Esophagus squamous epithelium (tissue), 5 donors: ENCODE measurements at regions not wholly inside any gene's neighbourhood (a gene's known extent, or its start where the extent isn't known, plus 50 kb on each side); places are given as distances from the start of the nearest gene placed in this dataset.
"Not testable (repeated sequence)": the region's sequence is repeated elsewhere in the genome, so short reads cannot be mapped to it uniquely, and the experiment has no call there.

Experiments
- DNase-seq: peaks from one replicate; lab custom pipeline; 2025; lab: John Stamatoyannopoulos, UW
- H3K27ac ChIP-seq, 4 donors: fragments of 200-600 bp; sonication (generic); one replicate each; pipeline ENCODE4 v1.5.1; 2016 to 2019; ENCODE audit warnings: mild to moderate bottlenecking in 1 of 4
- H3K27me3 ChIP-seq, 4 donors: fragments of 200-600 bp; sonication (generic); 1 replicate in 3 of 4; 2 replicates in 1 of 4; pipeline versions ENCODE4 v1.5.1 to v1.6.0; 2017 to 2021; ENCODE audit warnings: antibody characterized with exemption in 1 of 4
- H3K36me3 ChIP-seq, 3 donors: fragments of 200-600 bp; sonication (generic); one replicate each; pipeline ENCODE4 v1.5.1; 2016 to 2019
- H3K4me1 ChIP-seq, 3 donors: fragments of 200-600 bp; sonication (generic); one replicate each; pipeline ENCODE4 v1.5.1; 2017 to 2019
- H3K4me3 ChIP-seq, 4 donors: fragments of 200-600 bp; sonication (generic); 1 replicate in 3 of 4; 2 replicates in 1 of 4; pipeline ENCODE4 v1.5.1; 2016 to 2019; ENCODE audit warnings: mild to moderate bottlenecking in 2 of 4, moderate library complexity in 1 of 4
- H3K9me3 ChIP-seq, 3 donors: fragments of 200-600 bp; sonication (generic); one replicate each; pipeline ENCODE4 v1.5.1; 2016 to 2019
- POLR2A ChIP-seq, 4 donors: fragments of 450-650 bp; IDR thresholded peaks; one replicate each; pipeline ENCODE4 v1.6.1; 2017; ENCODE audit warnings: antibody characterized with exemption in 4 of 4, mild to moderate bottlenecking in 4 of 4, moderate library complexity in 3 of 4
- WGBS, 2 donors: methylation state at CpG; one replicate each; pipeline ENCODE4 v1.1.5; 2018; 5-methylcytosine and 5-hydroxymethylcytosine counted together
- intact Hi-C: fragments of 100-400 bp; cut with DNase I; formaldehyde crosslinking; loops from one replicate; pipeline ENCODE4 v1.15.0; 2022
- TF ChIP-seq, protein P1 (sequence below), 6 experiments: fragments of 450-650 bp in 4 of 6; fragments of 200-600 bp in 2 of 6; sonication (generic) in 2 of 6; IDR thresholded peaks; one replicate each; pipeline ENCODE4 v1.5.1; 2016 to 2019; ENCODE audit warnings: antibody characterized with exemption in 6 of 6, mild to moderate bottlenecking in 4 of 6, moderate library complexity in 4 of 6
- donor health status: DM: yes; HTN: yes; CAD: no.

DNA sequence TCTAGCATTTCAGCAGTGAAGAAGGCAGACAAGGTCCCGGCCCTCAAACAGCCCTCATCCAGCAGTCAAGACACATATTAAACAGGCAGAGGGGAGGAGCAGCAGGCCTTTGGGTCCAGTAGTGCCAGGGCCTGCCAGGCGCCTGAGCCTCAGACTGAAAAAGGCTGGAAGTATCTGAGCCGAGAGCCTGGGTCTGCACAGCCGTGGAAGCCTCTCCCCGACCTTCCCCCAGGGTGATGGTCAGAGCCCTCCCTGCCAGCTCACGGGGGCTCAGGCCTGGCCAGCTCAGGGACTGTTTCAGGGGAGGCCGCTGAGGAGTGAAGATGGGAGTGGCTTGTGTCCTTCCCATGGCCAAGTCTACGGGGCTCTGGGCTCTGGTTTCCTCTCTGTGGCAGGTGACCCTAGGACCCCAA lies 565.2 kb downstream of the PTPRU start:
- Histone ChIP-seq H3K4me1 (peaks cover 5 to 28% (median 7%) of the 10 kb centered on the region in 3 donors), H3K9me3 (no peaks in the 10 kb centered on the region), H3K27ac (no peak overlapping the region), H3K4me3 (no peak overlapping the region), H3K27me3 (peaks cover 0 to 50% (median 0%) of the 10 kb centered on the region in 4 donors), H3K36me3 (no peaks in the 10 kb centered on the region)
- no peak for TF ChIP-seq POLR2A (IDR thresholded peaks at IDR 0.05)
- TF ChIP-seq, protein P1, sequence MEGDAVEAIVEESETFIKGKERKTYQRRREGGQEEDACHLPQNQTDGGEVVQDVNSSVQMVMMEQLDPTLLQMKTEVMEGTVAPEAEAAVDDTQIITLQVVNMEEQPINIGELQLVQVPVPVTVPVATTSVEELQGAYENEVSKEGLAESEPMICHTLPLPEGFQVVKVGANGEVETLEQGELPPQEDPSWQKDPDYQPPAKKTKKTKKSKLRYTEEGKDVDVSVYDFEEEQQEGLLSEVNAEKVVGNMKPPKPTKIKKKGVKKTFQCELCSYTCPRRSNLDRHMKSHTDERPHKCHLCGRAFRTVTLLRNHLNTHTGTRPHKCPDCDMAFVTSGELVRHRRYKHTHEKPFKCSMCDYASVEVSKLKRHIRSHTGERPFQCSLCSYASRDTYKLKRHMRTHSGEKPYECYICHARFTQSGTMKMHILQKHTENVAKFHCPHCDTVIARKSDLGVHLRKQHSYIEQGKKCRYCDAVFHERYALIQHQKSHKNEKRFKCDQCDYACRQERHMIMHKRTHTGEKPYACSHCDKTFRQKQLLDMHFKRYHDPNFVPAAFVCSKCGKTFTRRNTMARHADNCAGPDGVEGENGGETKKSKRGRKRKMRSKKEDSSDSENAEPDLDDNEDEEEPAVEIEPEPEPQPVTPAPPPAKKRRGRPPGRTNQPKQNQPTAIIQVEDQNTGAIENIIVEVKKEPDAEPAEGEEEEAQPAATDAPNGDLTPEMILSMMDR (IDR thresholded peaks at IDR 0.05), result no peak
- WGBS, 2 donors, result 16% methylated on average over 4 of the region's 8 CpGs; no CpG with 5 or more reads in 1 of the 2 donors
- no peak for DNase-seq
- intact Hi-C loops, result no loop called here

DNA sequence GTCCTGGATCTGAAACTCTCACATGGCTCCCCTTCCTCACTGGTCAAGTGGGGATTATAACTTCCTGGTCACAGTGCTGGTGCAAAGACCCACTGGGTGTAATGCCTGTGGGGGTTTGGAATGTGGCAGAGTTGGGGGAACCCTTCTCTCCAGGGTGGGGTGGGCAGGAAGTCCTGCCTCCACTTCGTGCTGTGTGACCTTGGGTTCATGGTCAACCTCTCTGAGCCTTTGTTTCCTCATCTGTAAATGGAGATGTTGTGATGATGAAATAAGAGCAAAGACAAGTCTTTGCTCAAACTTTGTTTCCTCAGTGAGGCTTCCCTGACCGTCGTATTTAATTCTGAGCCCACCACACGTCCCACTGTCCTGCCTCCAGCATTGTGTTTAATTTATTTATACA lies 564.7 kb downstream of the PTPRU start:
- DNase-seq, result no peak
- 75 to 86% methylated on average over 4 of the region's 4 CpGs for WGBS, 2 donors
- H3K9me3 ChIP-seq, result peaks cover 0 to 2% (median 0%) of the 10 kb centered on the region in 3 donors
- intact Hi-C loops, result no loop called here
- H3K4me1 ChIP-seq, result peaks cover 5 to 28% (median 7%) of the 10 kb centered on the region in 3 donors
- peaks cover 0 to 50% (median 0%) of the 10 kb centered on the region in 4 donors for H3K27me3 ChIP-seq
- TF ChIP-seq, protein P1 (IDR thresholded peaks at IDR 0.05), result no peak
- TF ChIP-seq POLR2A (IDR thresholded peaks at IDR 0.05), result no peak
- H3K4me3 ChIP-seq, result no peak overlapping the region
- H3K27ac ChIP-seq, result no peak overlapping the region
- no peaks in the 10 kb centered on the region for H3K36me3 ChIP-seq

DNA sequence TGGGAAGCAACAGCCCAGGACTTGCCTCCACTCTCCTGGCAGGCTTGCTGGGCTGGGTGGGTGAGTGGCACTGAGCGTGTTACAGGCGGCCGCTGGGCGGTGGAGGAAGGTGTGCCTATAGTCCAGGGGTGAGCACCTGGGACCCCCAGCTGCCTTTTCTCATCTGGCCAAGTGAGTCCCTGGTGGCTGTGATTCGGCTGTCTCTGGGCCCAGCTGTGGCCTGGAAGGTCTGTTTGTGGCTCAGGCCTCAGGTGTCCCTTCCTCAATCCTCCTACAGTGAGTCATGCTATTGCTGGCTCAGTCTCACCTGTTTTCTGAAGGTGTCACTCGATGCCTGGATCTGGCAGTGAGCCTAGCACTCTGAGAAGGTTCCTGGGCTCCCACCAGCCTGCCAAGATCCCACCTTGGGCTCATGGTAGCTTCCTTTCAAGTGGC lies 564.2 kb downstream of the PTPRU start:
- intact Hi-C loops, result no loop called here
- Histone ChIP-seq H3K4me1 (peaks cover 5 to 28% (median 7%) of the 10 kb centered on the region in 3 donors), H3K9me3 (peaks cover 0 to 5% (median 0%) of the 10 kb centered on the region in 3 donors), H3K4me3 (no peak overlapping the region), H3K27me3 (peaks cover 0 to 47% (median 0%) of the 10 kb centered on the region in 4 donors), H3K36me3 (no peaks in the 10 kb centered on the region), H3K27ac (peak overlapping the region in 3 of 4 donors; percentile 36 to 53 (median 47))
- DNase-seq, result no peak
- no peak for TF ChIP-seq POLR2A (IDR thresholded peaks at IDR 0.05)
- TF ChIP-seq, protein P1 (IDR thresholded peaks at IDR 0.05), result no peak
- WGBS, 2 donors, result 40 to 63% methylated on average over 4 to 5 of the region's 6 CpGs

DNA sequence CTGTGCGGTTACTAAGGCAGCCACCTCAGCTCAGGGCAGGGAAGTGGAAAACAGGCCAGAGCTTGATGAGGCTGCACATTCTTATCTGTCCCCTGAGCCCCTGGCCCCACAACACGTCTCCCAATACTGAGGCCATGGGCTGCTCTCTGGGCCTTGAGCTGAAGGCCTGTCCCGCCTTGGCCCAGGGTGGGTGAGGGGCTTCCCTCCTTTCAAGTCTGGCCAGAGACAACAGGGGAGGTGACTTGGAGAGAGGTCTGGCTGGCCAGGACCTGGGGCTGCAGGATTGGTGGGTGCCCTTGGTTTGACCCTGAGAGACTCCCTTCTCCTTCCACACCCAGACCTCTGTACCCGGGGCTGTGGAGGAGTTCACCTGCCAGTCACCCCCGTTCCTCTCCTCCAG lies 563.8 kb downstream of the PTPRU start:
- Histone ChIP-seq H3K9me3 (peaks cover 0 to 5% (median 0%) of the 10 kb centered on the region in 3 donors), H3K4me1 (peaks cover 5 to 28% (median 7%) of the 10 kb centered on the region in 3 donors), H3K27me3 (peaks cover 0 to 42% (median 0%) of the 10 kb centered on the region in 4 donors), H3K27ac (peak overlapping the region in 3 of 4 donors; percentile 36 to 53 (median 47)), H3K36me3 (no peaks in the 10 kb centered on the region), H3K4me3 (no peak overlapping the region)
- TF ChIP-seq, protein P1 (IDR thresholded peaks at IDR 0.05), result no peak
- no peak for TF ChIP-seq POLR2A (IDR thresholded peaks at IDR 0.05)
- WGBS, 2 donors, result 0 to 80% methylated on average over 2 of the region's 5 CpGs
- no peak for DNase-seq
- intact Hi-C loops, result no loop called here

DNA sequence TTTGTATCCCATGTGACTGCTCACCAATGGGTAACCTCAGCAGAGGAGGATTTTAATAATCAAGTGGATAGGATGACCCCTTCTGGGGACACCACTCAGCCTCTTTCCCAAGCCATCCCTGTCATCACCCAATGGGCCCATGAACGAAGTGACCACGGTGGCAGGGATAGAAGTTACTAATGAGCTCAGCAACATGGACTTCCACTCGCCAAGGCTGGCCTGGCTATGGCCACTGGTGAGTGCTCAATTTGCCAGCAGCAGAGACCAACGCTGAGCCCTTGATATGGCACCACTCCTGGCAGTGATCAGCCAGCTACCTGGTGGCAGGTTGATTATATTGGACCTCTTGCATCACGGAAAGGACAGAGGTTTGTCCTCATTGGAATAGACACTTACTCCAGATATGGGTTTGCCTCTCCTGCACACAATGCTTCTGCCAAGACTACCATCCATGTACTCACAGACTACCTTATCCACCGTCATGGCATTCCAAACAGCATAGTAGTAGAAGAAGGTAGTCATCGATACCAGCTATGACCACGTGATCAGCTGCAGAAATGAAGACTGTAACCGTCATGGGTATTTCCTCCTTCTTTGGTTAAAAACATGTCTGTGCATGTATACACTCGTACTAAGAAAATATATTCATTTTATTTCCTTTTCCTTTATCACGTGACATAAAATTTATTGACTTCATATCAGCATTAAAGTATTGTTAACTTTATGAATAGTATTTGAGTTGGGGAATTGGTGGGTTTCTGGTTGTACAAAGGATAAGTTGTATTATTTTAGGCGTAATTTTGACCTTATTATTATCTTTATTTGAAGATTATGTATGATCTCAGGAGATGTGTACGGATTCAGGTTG lies 562.6 kb downstream of the PTPRU start:
- Histone ChIP-seq H3K4me1 (peaks cover 5 to 28% (median 7%) of the 10 kb centered on the region in 3 donors), H3K27me3 (peaks cover 0 to 31% (median 0%) of the 10 kb centered on the region in 4 donors), H3K27ac (no peak overlapping the region), H3K4me3 (no peak overlapping the region), H3K36me3 (no peaks in the 10 kb centered on the region), H3K9me3 (peaks cover 0 to 5% (median 0%) of the 10 kb centered on the region in 3 donors)
- TF ChIP-seq POLR2A (IDR thresholded peaks at IDR 0.05), result no peak
- 59 to 69% methylated on average over 11 of the region's 13 CpGs for WGBS, 2 donors
- intact Hi-C loops, result loop anchor here (10.0 kb wide), 1 partner anchor 316 kb away; no protein-coding TSS in a partner anchor
- no peak for DNase-seq

DNA sequence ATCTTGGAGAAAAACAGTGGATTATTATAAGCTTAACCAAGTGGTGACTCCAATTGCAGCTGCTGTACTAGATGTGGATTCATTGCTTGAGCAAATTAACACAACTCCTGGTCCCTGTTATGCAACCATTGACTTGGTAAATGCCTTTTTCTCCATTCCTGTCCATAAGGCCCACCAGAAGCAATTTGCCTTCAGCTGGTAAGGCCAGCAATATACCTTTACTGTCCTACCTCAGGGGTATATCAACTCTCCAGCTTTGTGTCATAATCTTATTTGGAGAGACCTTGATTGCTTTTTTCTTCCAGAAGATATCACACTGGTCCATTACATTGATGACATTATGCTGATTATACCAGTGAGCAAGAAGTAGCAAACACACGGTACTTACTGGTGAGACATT lies 560.8 kb downstream of the PTPRU start:
- intact Hi-C loops, result loop anchor here (10.0 kb wide), 1 partner anchor 318 kb away; no protein-coding TSS in a partner anchor
- not testable (repeated sequence) for H3K27ac ChIP-seq, DNase-seq, H3K9me3 ChIP-seq, H3K36me3 ChIP-seq, H3K4me3 ChIP-seq
- Histone ChIP-seq H3K4me1 (peaks cover 5 to 24% (median 7%) of the 10 kb centered on the region in 3 donors), H3K27me3 (peaks cover 0 to 20% (median 0%) of the 10 kb centered on the region in 4 donors)
- 100% methylated on average over 1 of the region's 1 CpG; no CpG with 5 or more reads in 1 of the 2 donors for WGBS, 2 donors

DNA sequence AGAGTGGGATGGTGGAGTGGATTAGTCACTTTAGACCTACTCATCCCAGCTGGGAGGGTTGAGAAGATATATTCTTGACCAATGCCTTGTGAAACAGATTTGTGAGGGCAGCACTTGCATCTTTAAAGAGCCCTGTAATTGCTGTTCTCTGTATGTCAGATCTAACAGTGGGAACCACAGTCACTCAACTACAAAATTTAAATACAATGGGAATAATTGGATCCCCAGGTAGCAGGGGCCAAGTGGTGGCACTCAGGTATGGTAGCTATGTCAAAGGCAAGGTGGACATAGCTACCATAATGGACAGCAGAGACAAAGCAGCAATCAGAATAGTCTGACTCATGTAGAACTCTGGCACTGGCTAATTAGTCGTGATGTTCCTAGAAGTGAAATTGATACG lies 559.6 kb downstream of the PTPRU start:
- H3K9me3 ChIP-seq, H3K27me3 ChIP-seq, H3K36me3 ChIP-seq, H3K27ac ChIP-seq, DNase-seq, H3K4me3 ChIP-seq: not testable (repeated sequence)
- intact Hi-C loops, result loop anchor here (10.0 kb wide), 1 partner anchor 319 kb away; no protein-coding TSS in a partner anchor
- WGBS, 2 donors, result 75 to 85% methylated on average over 2 of the region's 2 CpGs
- H3K4me1 ChIP-seq, result peaks cover 5 to 14% (median 7%) of the 10 kb centered on the region in 3 donors
